CD8-positive, alpha-beta memory T cell (primary cell): ENCODE measurements at regions not wholly inside any gene's neighbourhood (a gene's known extent, or its start where the extent isn't known, plus 50 kb on each side); places are given as distances from the start of the nearest gene placed in this dataset.

Source experiments
- CTCF ChIA-PET: fragments of 350-600 bp; sonication (Branson Sonifier 250); formaldehyde crosslinking; loops from one replicate; lab custom pipeline; 2021; ENCODE audit warnings: antibody characterized with exemption; lab: Charles Lee
- POLR2A ChIA-PET: fragments of 350-600 bp; sonication (Branson Sonifier 250); formaldehyde crosslinking; loops from one replicate; lab custom pipeline; 2021; ENCODE audit warnings: antibody characterized with exemption; lab: Charles Lee
- DNase-seq, 5 donors: peaks; one replicate each; pipeline versions ENCODE4 v3.0.0 to v3.0.0-alpha.2; 2020 to 2022; ENCODE audit warnings: mixed read lengths in 1 of 5
- H3K27ac ChIP-seq: one replicate; pipeline ENCODE4 v1.7.0; 2013; ENCODE audit warnings: low read depth, mild to moderate bottlenecking, low read length, moderate library complexity
- H3K27me3 ChIP-seq: 2 replicates; pipeline ENCODE4 v1.7.0; 2013; ENCODE audit warnings: low read length, mild to moderate bottlenecking; ENCODE audit not compliant: insufficient read depth, poor library complexity, severe bottlenecking
- H3K36me3 ChIP-seq: 2 replicates; pipeline ENCODE4 v1.7.0; 2013; ENCODE audit warnings: mild to moderate bottlenecking, low read length, moderate library complexity; ENCODE audit not compliant: insufficient read depth
- H3K4me1 ChIP-seq: 2 replicates; pipeline ENCODE4 v1.7.0; 2013; ENCODE audit warnings: mild to moderate bottlenecking, low read length, moderate library complexity; ENCODE audit not compliant: insufficient read depth
- H3K4me3 ChIP-seq: 2 replicates; pipeline ENCODE4 v1.7.0; 2013; ENCODE audit warnings: mild to moderate bottlenecking, low read length
- H3K9me3 ChIP-seq: 2 replicates; pipeline ENCODE4 v1.7.0; 2013; ENCODE audit warnings: mild to moderate bottlenecking, low read length
- H3K27ac Mint-ChIP-seq, 8 donors: one replicate each; pipeline ENCODE4 v1.8.0; 2020 to 2021; ENCODE audit warnings: mixed read lengths in 8 of 8, mild to moderate bottlenecking in 6 of 8, inconsistent platforms in 3 of 8, moderate library complexity in 3 of 8
- H3K27me3 Mint-ChIP-seq, 2 donors: one replicate each; pipeline ENCODE4 v1.8.0; 2020 to 2021; ENCODE audit warnings: mixed read lengths in 2 of 2, mild to moderate bottlenecking in 1 of 2, moderate library complexity in 1 of 2
- H3K36me3 Mint-ChIP-seq, 3 donors: one replicate each; pipeline ENCODE4 v1.8.0; 2020 to 2021; ENCODE audit warnings: mixed read lengths in 3 of 3, inconsistent platforms in 1 of 3, mild to moderate bottlenecking in 1 of 3
- H3K4me1 Mint-ChIP-seq, 3 donors: one replicate each; pipeline ENCODE4 v1.8.0; 2020 to 2021; ENCODE audit warnings: mixed read lengths in 3 of 3, inconsistent platforms in 1 of 3, mild to moderate bottlenecking in 1 of 3
- H3K4me3 Mint-ChIP-seq, 7 donors: one replicate each; pipeline ENCODE4 v1.8.0; 2020 to 2021; ENCODE audit warnings: mixed read lengths in 7 of 7, mild to moderate bottlenecking in 6 of 7, moderate library complexity in 4 of 7, inconsistent platforms in 2 of 7
- H3K9me3 Mint-ChIP-seq, 5 donors: one replicate each; pipeline ENCODE4 v1.8.0; 2020 to 2022; ENCODE audit warnings: mixed read lengths in 5 of 5, mild to moderate bottlenecking in 3 of 5, moderate library complexity in 2 of 5, inconsistent platforms in 1 of 5

- peak overlapping the region; percentile 8 for H3K27ac ChIP-seq
- POLR2A ChIA-PET: no interaction called here
- Mint-ChIP-seq H3K36me3 (peaks cover 0 to 7% (median 2%) of the 10 kb centered on the region in 3 donors), H3K27ac (peak overlapping the region in 7 of 8 donors; percentile 14 to 90 (median 79)), H3K9me3 (no peaks in the 10 kb centered on the region), H3K27me3 (no peaks in the 10 kb centered on the region), H3K4me1 (peaks cover 41 to 49% (median 42%) of the 10 kb centered on the region in 3 donors), H3K4me3 (peak overlapping the region; percentile 2 to 71 (median 54))
- CTCF ChIA-PET: interaction anchor here (0.7 to 3.4 kb wide), 8 partner anchors 11 to 78 kb away, joined by 3 to 18 read pairs (median 4); no protein-coding TSS in a partner anchor
- no peak overlapping the region for H3K4me3 ChIP-seq
- peak in 3 of 5 donors; percentile 14 to 61 (median 59) for DNase-seq
- H3K4me1 ChIP-seq: peaks cover 28% of the 10 kb centered on the region
- H3K9me3 ChIP-seq: no peaks in the 10 kb centered on the region
- no peaks in the 10 kb centered on the region for H3K27me3 ChIP-seq
- H3K36me3 ChIP-seq: no peaks in the 10 kb centered on the region
Measured at GRCh38 chr1:168421399-168422004, 122.3 kb downstream of the XCL2 start.

- Histone ChIP-seq H3K4me1 (peaks cover 28% of the 10 kb centered on the region), H3K4me3 (no peak overlapping the region), H3K36me3 (no peaks in the 10 kb centered on the region), H3K9me3 (no peaks in the 10 kb centered on the region), H3K27me3 (no peaks in the 10 kb centered on the region), H3K27ac (no peak overlapping the region)
- Mint-ChIP-seq H3K4me3 (peak overlapping the region in 2 of 7 donors; percentile 12 to 33), H3K9me3 (no peaks in the 10 kb centered on the region), H3K36me3 (peaks cover 0 to 7% (median 2%) of the 10 kb centered on the region in 3 donors), H3K27me3 (no peaks in the 10 kb centered on the region), H3K27ac (peak overlapping the region in 7 of 8 donors; percentile 57 to 90 (median 75)), H3K4me1 (peaks cover 50 to 57% (median 50%) of the 10 kb centered on the region in 3 donors)
- ChIA-PET POLR2A (no interaction called here), CTCF (interaction anchor here (1.1 kb wide), 1 partner anchor 32 kb away, joined by 3 read pairs; no protein-coding TSS in a partner anchor)
- no peak for DNase-seq
Measured at GRCh38 chr1:168420177-168420576, 123.6 kb downstream of the XCL2 start.

- no peaks in the 10 kb centered on the region for H3K36me3 ChIP-seq
- H3K27me3 ChIP-seq: no peaks in the 10 kb centered on the region
- POLR2A ChIA-PET: no interaction called here
- H3K4me1 Mint-ChIP-seq: peaks cover 50 to 57% (median 50%) of the 10 kb centered on the region in 3 donors
- no peak overlapping the region for H3K27ac ChIP-seq
- DNase-seq: no peak
- no peaks in the 10 kb centered on the region for H3K27me3 Mint-ChIP-seq
- peaks cover 28% of the 10 kb centered on the region for H3K4me1 ChIP-seq
- H3K36me3 Mint-ChIP-seq: peaks cover 0 to 7% (median 2%) of the 10 kb centered on the region in 3 donors
- H3K9me3 Mint-ChIP-seq: no peaks in the 10 kb centered on the region
- peak overlapping the region in 6 of 8 donors; percentile 24 to 85 (median 70) for H3K27ac Mint-ChIP-seq
- no peaks in the 10 kb centered on the region for H3K9me3 ChIP-seq
- no peak overlapping the region for H3K4me3 ChIP-seq
- H3K4me3 Mint-ChIP-seq: peak overlapping the region in 3 of 7 donors; percentile 6 to 14 (median 13)
- CTCF ChIA-PET: no interaction called here
Measured at GRCh38 chr1:168419736-168420135, 124.1 kb downstream of the XCL2 start.

- Mint-ChIP-seq H3K27me3 (no peaks in the 10 kb centered on the region), H3K9me3 (no peaks in the 10 kb centered on the region), H3K4me3 (peak overlapping the region in 1 of 7 donors; percentile 12), H3K36me3 (no peaks in the 10 kb centered on the region), H3K27ac (peak overlapping the region in 3 of 8 donors; percentile 18 to 56 (median 29)), H3K4me1 (peaks cover 34 to 55% (median 36%) of the 10 kb centered on the region in 3 donors)
- Histone ChIP-seq H3K9me3 (no peaks in the 10 kb centered on the region), H3K36me3 (no peaks in the 10 kb centered on the region), H3K27me3 (no peaks in the 10 kb centered on the region), H3K4me3 (no peak overlapping the region), H3K27ac (no peak overlapping the region), H3K4me1 (peaks cover 19% of the 10 kb centered on the region)
- CTCF ChIA-PET: interaction anchor here (2.0 kb wide), 1 partner anchor 73 kb away, joined by 6 read pairs; no protein-coding TSS in a partner anchor
- POLR2A ChIA-PET: no interaction called here
- no peak for DNase-seq
Measured at GRCh38 chr1:168416220-168416619, 127.6 kb downstream of the XCL2 start.

- Mint-ChIP-seq H3K36me3 (no peaks in the 10 kb centered on the region), H3K9me3 (peaks cover 0 to 5% (median 3%) of the 10 kb centered on the region in 5 donors), H3K27ac (peak overlapping the region in 1 of 8 donors; percentile 9), H3K27me3 (peaks cover 0 to 3% of the 10 kb centered on the region in 2 donors), H3K4me1 (peaks cover 34 to 55% (median 36%) of the 10 kb centered on the region in 3 donors), H3K4me3 (no peak overlapping the region)
- no peak for DNase-seq
- H3K27me3 ChIP-seq: no peaks in the 10 kb centered on the region
- POLR2A ChIA-PET: no interaction called here
- CTCF ChIA-PET: interaction anchor here (2.0 kb wide), 1 partner anchor 72 kb away, joined by 6 read pairs; no protein-coding TSS in a partner anchor
- no peak overlapping the region for H3K4me3 ChIP-seq
- H3K36me3 ChIP-seq: no peaks in the 10 kb centered on the region
- H3K27ac ChIP-seq: no peak overlapping the region
- no peaks in the 10 kb centered on the region for H3K9me3 ChIP-seq
- peaks cover 13% of the 10 kb centered on the region for H3K4me1 ChIP-seq
Measured at GRCh38 chr1:168414914-168415313, 128.9 kb downstream of the XCL2 start.

- H3K36me3 Mint-ChIP-seq: peaks cover 0 to 7% (median 0%) of the 10 kb centered on the region in 3 donors
- H3K9me3 Mint-ChIP-seq: peaks cover 0 to 14% (median 8%) of the 10 kb centered on the region in 5 donors
- H3K27ac Mint-ChIP-seq: peak overlapping the region; percentile 47 to 90 (median 82)
Measured at GRCh38 chr1:168410464-168410863, 129.8 kb downstream of the TBX19 start.

GRCh38 chr1:168408884-168409283 lies 128.2 kb downstream of the TBX19 start:
- Mint-ChIP-seq H3K9me3 (peaks cover 0 to 14% (median 8%) of the 10 kb centered on the region in 5 donors), H3K4me1 (peaks cover 49 to 64% (median 50%) of the 10 kb centered on the region in 3 donors), H3K36me3 (peaks cover 0 to 7% (median 0%) of the 10 kb centered on the region in 3 donors), H3K27me3 (peaks cover 0 to 5% of the 10 kb centered on the region in 2 donors), H3K4me3 (peak overlapping the region; percentile 27 to 82 (median 70)), H3K27ac (peak overlapping the region; percentile 59 to 96 (median 88))
- Histone ChIP-seq H3K27ac (no peak overlapping the region), H3K9me3 (no peaks in the 10 kb centered on the region), H3K4me3 (no peak overlapping the region), H3K36me3 (no peaks in the 10 kb centered on the region), H3K4me1 (peaks cover 37% of the 10 kb centered on the region), H3K27me3 (no peaks in the 10 kb centered on the region)
- peak in 4 of 5 donors; percentile 23 to 76 (median 50) for DNase-seq
- ChIA-PET CTCF (interaction anchor here (1.1 to 2.8 kb wide), 4 partner anchors 16 to 195 kb away, joined by 3 to 10 read pairs (median 4); no protein-coding TSS in a partner anchor), POLR2A (no interaction called here)

More at GRCh38 chr1:168410464-168410863, 129.8 kb downstream of the TBX19 start:
- CTCF ChIA-PET: interaction anchor here (0.7 to 2.8 kb wide), 3 partner anchors 11 to 68 kb away, joined by 3 to 10 read pairs (median 3); no protein-coding TSS in a partner anchor
- peak in 3 of 5 donors; percentile 22 to 74 (median 53) for DNase-seq
- H3K4me3 Mint-ChIP-seq: peak overlapping the region in 6 of 7 donors; percentile 12 to 72 (median 33)
- peaks cover 0 to 5% of the 10 kb centered on the region in 2 donors for H3K27me3 Mint-ChIP-seq
- no peak overlapping the region for H3K4me3 ChIP-seq
- peaks cover 49 to 64% (median 50%) of the 10 kb centered on the region in 3 donors for H3K4me1 Mint-ChIP-seq
- POLR2A ChIA-PET: interaction anchor here (1.3 kb wide), 1 partner anchor 18 kb away, joined by 4 read pairs; no protein-coding TSS in a partner anchor
- H3K4me1 ChIP-seq: peaks cover 37% of the 10 kb centered on the region
- H3K9me3 ChIP-seq: no peaks in the 10 kb centered on the region
- H3K36me3 ChIP-seq: no peaks in the 10 kb centered on the region
- H3K27ac ChIP-seq: no peak overlapping the region
- H3K27me3 ChIP-seq: no peaks in the 10 kb centered on the region
